ENCODE measurements at regions not wholly inside any gene's neighbourhood (a gene's known extent, or its start where the extent isn't known, plus 50 kb on each side); places are given as distances from the start of the nearest gene placed in this dataset.

- no peak overlapping the region for H3K4me3 ChIP-seq (ENCODE audit: low read depth, low read length)
- TF ChIP-seq, protein P1, sequence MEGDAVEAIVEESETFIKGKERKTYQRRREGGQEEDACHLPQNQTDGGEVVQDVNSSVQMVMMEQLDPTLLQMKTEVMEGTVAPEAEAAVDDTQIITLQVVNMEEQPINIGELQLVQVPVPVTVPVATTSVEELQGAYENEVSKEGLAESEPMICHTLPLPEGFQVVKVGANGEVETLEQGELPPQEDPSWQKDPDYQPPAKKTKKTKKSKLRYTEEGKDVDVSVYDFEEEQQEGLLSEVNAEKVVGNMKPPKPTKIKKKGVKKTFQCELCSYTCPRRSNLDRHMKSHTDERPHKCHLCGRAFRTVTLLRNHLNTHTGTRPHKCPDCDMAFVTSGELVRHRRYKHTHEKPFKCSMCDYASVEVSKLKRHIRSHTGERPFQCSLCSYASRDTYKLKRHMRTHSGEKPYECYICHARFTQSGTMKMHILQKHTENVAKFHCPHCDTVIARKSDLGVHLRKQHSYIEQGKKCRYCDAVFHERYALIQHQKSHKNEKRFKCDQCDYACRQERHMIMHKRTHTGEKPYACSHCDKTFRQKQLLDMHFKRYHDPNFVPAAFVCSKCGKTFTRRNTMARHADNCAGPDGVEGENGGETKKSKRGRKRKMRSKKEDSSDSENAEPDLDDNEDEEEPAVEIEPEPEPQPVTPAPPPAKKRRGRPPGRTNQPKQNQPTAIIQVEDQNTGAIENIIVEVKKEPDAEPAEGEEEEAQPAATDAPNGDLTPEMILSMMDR (IDR thresholded peaks at IDR 0.05; ENCODE audit: insufficient read depth, low read length, missing control alignments) = no peak
- POLR2A ChIA-PET = no interaction called here
- no peak for DNase-seq (ENCODE audit: low read depth, low spot score)
- CTCF ChIA-PET = no interaction called here
Measured at GRCh38 chr4:155593793-155594192, 72.9 kb upstream of the GUCY1A1 start.

GRCh38 chr4:155592938-155593297 is 73.7 kb upstream of the GUCY1A1 start:
- CTCF ChIA-PET = no interaction called here
- no peak for DNase-seq (ENCODE audit: low read depth, low spot score)
- POLR2A ChIA-PET = no interaction called here
- H3K4me3 ChIP-seq (ENCODE audit: low read depth, low read length) = no peak overlapping the region
- TF ChIP-seq, protein P1 (IDR thresholded peaks at IDR 0.05; ENCODE audit: insufficient read depth, low read length, missing control alignments) = no peak

GRCh38 chr4:155592179-155592937 is 74.3 kb upstream of the GUCY1A1 start:
- no peak overlapping the region for H3K4me3 ChIP-seq (ENCODE audit: low read depth, low read length)
- ChIA-PET POLR2A (no interaction called here), CTCF (no interaction called here)
- no peak for DNase-seq (ENCODE audit: low read depth, low spot score)
- TF ChIP-seq, protein P1 (IDR thresholded peaks at IDR 0.05; ENCODE audit: insufficient read depth, low read length, missing control alignments) = no peak

DNA sequence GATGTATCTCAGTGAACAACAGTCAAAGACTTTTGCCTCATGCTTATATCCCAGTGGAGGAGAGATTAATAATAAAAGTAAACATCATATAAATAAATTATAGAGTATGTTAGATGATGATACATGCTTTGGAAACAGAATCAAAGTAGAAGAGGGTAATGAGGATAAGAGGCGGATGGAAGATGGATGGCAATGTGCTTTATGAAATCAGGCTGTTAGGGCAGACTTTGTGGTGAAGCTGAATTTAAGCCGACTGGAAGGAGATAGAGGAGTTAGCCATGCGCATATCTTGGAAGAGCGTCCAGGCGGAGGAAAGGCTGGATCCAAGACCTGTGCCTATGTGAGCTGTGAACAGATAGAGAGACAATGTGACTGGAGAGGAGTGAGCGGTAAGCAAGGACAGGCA is 74.9 kb upstream of the GUCY1A1 start:
- ChIA-PET POLR2A (no interaction called here), CTCF (no interaction called here)
- H3K4me3 ChIP-seq (ENCODE audit: low read depth, low read length) = no peak overlapping the region
- TF ChIP-seq, protein P1 (IDR thresholded peaks at IDR 0.05; ENCODE audit: insufficient read depth, low read length, missing control alignments) = no peak
- DNase-seq (ENCODE audit: low read depth, low spot score) = no peak

DNA sequence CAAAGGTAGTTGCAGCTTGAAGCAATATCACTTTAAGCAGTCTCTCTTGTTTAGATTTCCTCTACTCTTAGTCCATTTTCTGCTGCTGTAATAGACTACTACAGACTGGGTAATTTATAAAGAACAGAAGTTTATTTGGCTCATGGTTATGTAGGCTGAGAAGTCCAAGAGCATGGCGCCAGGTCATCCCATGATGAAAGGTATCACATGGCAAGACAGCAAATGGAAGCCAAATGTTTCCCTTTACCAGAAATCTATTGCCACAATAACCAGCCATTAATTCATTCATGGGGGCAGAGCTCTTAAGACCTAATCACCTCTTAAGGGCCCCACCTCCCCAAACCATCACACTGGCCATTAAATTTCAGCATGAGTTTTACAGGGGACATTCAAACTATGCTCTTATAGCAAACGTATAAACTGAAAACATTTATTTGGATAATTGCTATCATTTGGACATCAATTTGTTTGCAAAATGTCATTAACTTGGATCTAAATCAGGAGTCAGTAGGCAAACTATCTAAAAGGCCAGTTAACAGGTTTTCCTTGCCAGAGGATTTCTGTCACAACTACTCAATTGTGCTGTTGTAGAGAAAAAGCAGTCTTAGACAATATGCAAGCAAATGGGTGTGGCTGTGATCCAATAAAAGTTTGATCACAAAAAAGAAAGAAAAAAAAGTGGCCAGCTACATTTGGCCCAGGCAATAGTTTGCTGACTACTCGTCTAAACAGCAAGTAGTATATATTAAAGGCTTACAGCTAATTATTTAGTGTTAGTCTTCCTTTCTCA is 75.7 kb upstream of the GUCY1A1 start:
- POLR2A ChIA-PET = no interaction called here
- CTCF ChIA-PET = no interaction called here
- no peak overlapping the region for H3K4me3 ChIP-seq (ENCODE audit: low read depth, low read length)
- TF ChIP-seq, protein P1 (IDR thresholded peaks at IDR 0.05; ENCODE audit: insufficient read depth, low read length, missing control alignments) = no peak
- DNase-seq (ENCODE audit: low read depth, low spot score) = no peak

GRCh38 chr4:155588437-155588836 is 78.2 kb upstream of the GUCY1A1 start:
- no peak overlapping the region for H3K4me3 ChIP-seq (ENCODE audit: low read depth, low read length)
- CTCF ChIA-PET = no interaction called here
- POLR2A ChIA-PET = no interaction called here
- TF ChIP-seq, protein P1 (IDR thresholded peaks at IDR 0.05; ENCODE audit: insufficient read depth, low read length, missing control alignments) = no peak
- no peak for DNase-seq (ENCODE audit: low read depth, low spot score)
